ENCODE measurements at regions not wholly inside any gene's neighbourhood (a gene's known extent, or its start where the extent isn't known, plus 50 kb on each side); places are given as distances from the start of the nearest gene placed in this dataset.

DNA sequence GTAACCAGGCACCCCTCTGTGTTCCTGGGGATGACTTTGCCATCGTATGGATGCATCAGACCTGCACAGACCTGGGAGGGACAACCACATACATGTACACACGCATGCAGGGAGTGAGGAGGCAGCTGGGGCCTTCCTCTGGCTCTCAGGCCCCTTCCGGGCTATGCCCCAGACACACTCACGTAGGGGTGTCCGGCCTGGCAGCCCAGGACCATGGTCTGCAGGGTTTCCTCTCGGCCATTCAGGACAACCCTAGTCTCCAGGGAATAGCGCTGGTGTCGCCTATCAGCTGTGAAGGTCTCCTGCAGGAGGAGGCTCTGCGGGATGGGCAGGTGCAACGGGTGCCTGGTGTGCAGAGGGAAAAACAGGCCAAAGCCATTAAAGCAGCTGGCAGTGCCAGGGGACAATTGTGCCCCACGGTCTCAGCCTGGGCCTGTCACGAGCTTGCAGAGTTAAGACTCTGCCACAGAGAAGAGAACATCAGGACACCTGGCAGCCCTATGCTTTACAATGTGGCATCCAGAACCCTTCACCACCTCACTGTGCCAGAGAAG lies 101.4 kb downstream of the RMI2 start:
- no peak for DNase-seq (ENCODE audit: low spot score)

DNA sequence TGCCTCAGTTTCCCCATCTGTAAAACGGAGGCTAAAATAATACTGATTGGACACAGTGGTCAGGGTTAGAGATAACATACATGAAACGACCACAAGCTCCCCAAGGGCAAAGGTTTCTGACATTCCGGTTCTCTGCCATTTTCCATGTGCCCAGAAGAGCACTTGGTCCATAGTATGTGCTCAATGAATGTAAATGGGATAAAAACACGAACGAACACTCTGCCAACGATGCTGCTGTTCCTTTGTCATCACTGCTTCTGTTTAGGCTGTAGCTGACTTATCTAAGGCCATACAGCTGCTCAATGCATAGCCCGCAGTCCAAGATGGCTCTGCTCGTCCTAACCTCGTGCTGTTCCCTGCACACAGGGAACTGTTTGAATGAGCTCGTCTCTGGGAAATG lies 102.0 kb downstream of the RMI2 start:
- no peak for DNase-seq (ENCODE audit: low spot score)

- no peak for DNase-seq (ENCODE audit: low spot score)
Observed at GRCh38 chr16:11447836-11448235, 102.6 kb downstream of the RMI2 start.

- DNase-seq (ENCODE audit: low spot score): no peak
Observed at GRCh38 chr16:11448796-11449416, 103.6 kb downstream of the RMI2 start.

GRCh38 chr16:11449716-11450115 lies 104.5 kb downstream of the RMI2 start:
- DNase-seq (ENCODE audit: low spot score): no peak

DNA sequence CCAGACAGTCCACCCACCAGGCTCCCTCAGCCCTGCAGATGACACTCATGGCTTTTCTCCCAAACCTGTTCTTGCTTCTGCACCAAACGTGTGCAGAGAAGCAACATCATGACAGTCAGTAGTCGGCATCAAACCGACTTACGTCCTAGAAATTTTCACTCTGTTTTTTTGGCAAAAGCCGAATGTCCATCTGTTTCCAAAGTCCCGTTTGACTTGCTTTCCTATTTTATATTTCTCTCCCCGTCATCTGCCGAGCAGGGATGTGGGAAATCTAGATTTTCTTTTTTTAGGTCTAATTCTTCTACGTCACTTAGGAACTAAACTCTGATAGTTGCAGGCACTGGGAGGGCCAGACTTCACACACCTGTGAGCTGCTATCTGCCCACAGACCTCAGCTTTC lies 104.9 kb downstream of the RMI2 start:
- no peak for DNase-seq (ENCODE audit: low spot score)

DNA sequence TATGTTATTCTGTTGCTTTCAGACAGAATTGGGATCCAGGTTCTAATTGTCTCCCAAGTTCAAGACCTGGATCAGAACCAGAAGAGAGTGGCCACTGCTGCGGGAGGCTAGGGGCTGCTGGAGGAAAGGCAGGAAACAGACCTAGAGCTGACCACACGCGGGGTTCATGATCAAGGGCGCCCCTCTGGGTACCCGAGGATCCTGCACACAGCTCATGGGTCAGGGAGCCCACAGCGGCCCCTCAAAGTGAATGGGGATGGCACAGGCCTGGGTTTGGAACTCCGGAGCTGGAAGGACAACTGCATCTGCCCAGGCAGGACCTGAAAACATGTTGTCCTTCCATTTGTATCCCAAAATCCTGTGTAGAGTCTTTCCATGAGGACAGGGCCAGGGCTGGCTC lies 107.0 kb downstream of the RMI2 start:
- DNase-seq (ENCODE audit: low spot score): no peak

GRCh38 chr16:11452746-11453389 lies 107.6 kb downstream of the RMI2 start:
- DNase-seq (ENCODE audit: low spot score): no peak

- DNase-seq (ENCODE audit: low spot score): no peak
Observed at GRCh38 chr16:11456741-11457140, 111.5 kb downstream of the RMI2 start.

DNA sequence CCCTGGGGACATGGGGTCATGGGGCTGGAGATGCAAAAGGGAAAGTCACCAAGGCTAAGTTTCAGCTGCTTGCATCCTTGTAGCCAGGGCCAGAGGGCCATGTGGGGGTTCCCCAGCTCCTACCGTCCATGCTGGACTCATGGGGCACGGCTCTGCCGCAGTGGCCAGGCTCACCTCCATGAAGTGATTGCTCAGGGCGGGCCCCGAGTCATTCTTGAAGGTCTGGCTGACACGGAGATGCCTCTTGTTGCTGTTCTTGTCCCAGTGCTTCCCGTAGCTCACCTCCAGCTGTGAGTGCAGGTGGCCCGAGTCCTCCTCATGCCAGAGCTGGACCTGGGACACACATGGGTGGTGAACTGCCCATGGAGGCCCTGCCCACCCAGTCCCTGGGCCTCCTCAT lies 114.5 kb downstream of the RMI2 start:
- no peak for DNase-seq (ENCODE audit: low spot score)

DNA sequence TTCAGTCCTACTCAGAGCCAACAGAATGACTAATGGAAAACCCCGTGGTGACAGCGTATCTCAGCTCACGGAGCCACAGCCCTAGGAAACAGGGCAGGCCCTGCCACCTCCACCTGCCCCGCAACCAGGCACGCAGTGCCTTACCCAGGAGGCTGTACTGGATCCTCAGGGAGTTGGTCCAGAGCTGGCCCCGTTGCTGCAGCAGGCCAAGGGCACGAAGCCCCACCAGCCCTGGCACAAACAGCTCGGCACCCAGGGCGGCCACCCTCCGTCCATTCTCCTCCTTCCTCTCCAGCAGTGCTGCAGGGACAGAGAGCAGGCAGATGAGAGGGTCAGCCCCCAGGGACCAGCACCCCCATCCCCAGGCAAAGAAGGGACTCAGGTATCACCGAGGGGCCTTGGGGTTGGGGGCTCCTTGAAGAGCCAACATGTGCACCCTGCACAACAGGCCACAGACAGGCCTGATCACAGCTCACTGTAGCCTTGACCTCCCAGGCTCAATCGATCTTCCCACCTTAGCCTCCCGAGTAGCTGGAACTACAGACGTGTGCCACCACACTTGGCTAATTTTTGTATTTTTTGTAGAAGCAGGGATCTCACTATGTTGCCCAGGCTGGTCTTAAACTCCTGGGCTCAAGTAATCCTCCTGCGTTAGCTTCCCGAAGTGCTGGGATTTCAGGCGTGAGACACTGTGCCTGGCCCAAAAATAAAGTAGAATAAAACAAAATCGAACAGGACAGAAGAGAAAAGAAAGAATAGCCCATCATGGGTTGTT lies 115.7 kb downstream of the RMI2 start:
- no peak for DNase-seq (ENCODE audit: low spot score)

- DNase-seq (ENCODE audit: low spot score): no peak
Observed at GRCh38 chr16:11461595-11461990, 116.3 kb downstream of the RMI2 start.

DNA sequence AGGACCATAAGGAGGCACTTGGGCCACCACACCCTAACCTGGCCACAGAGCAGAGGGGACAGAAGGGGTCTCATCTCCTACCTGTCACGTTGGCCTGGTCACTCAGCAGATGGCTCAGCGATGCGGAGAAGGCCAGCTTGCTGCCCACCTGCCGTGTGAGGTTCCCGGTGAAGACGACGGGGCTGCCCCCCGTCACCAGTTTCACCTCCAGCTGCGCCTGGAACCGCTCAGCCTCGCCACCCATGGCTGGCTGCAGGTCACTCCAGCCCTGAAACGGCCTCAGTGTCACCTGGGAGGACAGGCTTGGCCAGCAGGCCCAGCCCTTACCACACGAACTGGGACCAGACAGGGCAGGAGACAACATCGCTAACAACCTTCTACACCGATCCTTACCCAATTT lies 116.8 kb downstream of the RMI2 start:
- no peak for DNase-seq (ENCODE audit: low spot score)

DNA sequence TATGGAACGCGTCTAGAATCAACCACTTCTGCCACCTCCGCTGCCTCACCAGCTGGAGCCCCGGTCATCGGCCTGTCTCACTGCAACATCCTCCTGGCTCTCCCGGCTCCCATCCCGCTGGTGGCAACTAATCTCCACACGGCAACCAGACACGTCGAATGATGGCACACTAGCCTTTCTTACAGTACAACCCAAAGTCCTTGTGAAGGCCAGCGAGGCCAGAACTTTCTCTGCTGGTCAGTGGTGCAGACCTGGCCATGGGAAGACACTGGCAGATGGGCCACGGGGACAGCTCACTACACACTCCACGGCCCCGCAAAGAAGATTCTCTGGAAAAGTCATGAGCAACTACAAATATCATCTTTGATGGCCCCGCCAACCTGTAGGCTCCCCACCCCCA lies 117.6 kb downstream of the RMI2 start:
- no peak for DNase-seq (ENCODE audit: low spot score)

DNA sequence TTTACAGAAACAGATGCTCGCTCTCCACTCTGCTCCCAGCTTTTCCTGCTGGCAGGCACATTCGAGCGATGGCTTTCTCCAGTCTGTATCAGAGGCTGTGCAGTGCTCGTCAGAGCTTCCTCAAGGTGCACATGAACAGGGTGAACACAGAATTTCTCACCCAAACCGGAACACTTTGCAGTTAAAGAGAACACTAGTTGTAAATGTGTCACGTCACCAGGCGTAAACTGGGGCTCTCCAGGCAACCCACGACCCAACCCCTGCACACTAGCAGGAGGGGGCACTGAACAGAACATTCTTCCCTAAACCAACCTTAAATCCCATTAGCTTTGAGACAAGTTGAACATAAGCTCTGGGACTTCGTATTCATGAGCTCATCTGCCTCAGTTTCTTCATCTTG lies 119.0 kb downstream of the RMI2 start:
- DNase-seq (ENCODE audit: low spot score): no peak

DNA sequence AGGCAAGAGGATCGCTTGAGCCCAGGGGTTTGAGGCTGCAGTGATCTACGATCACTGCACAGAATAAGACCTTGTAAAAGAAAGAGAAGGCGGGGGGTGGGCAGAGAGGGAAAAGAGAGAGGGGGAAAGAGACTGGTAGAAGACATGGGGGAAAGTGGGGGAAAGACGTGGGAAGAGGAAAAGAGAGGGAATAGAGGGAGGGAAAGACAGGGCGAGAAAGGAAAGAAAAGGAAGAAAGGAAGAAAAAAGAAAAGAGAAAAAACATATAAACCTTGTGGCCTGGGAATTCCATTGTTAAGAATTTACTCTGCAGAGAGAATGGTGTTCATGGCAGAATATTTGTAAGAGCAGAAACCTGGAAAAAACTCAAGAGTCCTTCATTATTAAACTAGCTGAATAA lies 120.4 kb downstream of the RMI2 start:
- no peak for DNase-seq (ENCODE audit: low spot score)

- DNase-seq (ENCODE audit: low spot score): no peak
Observed at GRCh38 chr16:11470676-11471415, 115.9 kb downstream of the LITAF start.

- DNase-seq (ENCODE audit: low spot score): no peak
Observed at GRCh38 chr16:11471548-11471947, 115.2 kb downstream of the LITAF start.

- no peak for DNase-seq (ENCODE audit: low spot score)
Observed at GRCh38 chr16:11472410-11472809, 114.3 kb downstream of the LITAF start.

DNA sequence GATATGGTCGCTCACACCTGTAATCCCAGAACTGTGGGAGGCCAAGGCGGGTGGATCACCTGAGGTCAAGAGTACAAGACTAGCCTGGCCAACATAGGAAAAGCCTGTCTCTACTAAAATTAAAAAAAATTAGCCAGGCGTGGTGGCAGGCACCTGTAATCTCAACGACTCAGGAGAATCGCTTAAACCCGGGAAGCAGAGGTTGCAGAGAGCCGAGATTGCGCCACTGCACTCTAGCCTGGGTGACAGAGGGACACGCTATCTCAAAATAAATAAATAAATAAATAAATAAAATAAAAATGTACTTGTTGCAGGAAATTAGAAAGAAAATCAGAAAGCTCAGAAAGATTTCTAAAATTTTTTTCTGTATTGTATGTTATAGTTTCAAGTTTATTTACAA lies 113.9 kb downstream of the LITAF start:
- DNase-seq (ENCODE audit: low spot score): no peak

GRCh38 chr16:11473728-11474127 lies 113.0 kb downstream of the LITAF start:
- no peak for DNase-seq (ENCODE audit: low spot score)

- DNase-seq (ENCODE audit: low spot score): no peak
Observed at GRCh38 chr16:11474617-11475291, 112.0 kb downstream of the LITAF start.

All from hematopoietic multipotent progenitor cell treated with erythropoietin and hydrocortisone succinate and interleukin-3 and kit ligand, for 15 days (in vitro differentiated cells).